DMS 273 (cell line): ENCODE measurements at regions not wholly inside any gene's neighbourhood (a gene's known extent, or its start where the extent isn't known, plus 50 kb on each side); places are given as distances from the start of the nearest gene placed in this dataset.

ENCODE experiments used
- DNase-seq: peaks from one replicate; lab custom pipeline; 2025; ENCODE audit not compliant: unreplicated experiment; lab: John Stamatoyannopoulos, UW

- DNase-seq: no peak
Measured at GRCh38 chr21:27314131-27314530, 347.2 kb upstream of the ADAMTS5 start.

- no peak for DNase-seq
Measured at GRCh38 chr21:27306791-27307775, 340.2 kb upstream of the ADAMTS5 start.

GRCh38 chr21:27306206-27306605 is 339.3 kb upstream of the ADAMTS5 start:
- DNase-seq: no peak

- DNase-seq: no peak
Measured at GRCh38 chr21:27301220-27301619, 334.3 kb upstream of the ADAMTS5 start.

GRCh38 chr21:27300770-27301169 is 333.9 kb upstream of the ADAMTS5 start:
- DNase-seq: no peak

- DNase-seq: no peak
Measured at GRCh38 chr21:27298465-27298864, 331.6 kb upstream of the ADAMTS5 start.

- no peak for DNase-seq
Measured at GRCh38 chr21:27293239-27293638, 326.4 kb upstream of the ADAMTS5 start.

- DNase-seq: no peak
Measured at GRCh38 chr21:27292783-27293182, 325.9 kb upstream of the ADAMTS5 start.

GRCh38 chr21:27292229-27292628 is 325.3 kb upstream of the ADAMTS5 start:
- DNase-seq: no peak

- no peak for DNase-seq
Measured at GRCh38 chr21:27291006-27291405, 324.1 kb upstream of the ADAMTS5 start.

- no peak for DNase-seq
Measured at GRCh38 chr21:27290028-27290427, 323.1 kb upstream of the ADAMTS5 start.

GRCh38 chr21:27286760-27287159 is 319.9 kb upstream of the ADAMTS5 start:
- DNase-seq: no peak

GRCh38 chr21:27277110-27277509 is 310.2 kb upstream of the ADAMTS5 start:
- DNase-seq: no peak

- DNase-seq: no peak
Measured at GRCh38 chr21:27275294-27275927, 308.5 kb upstream of the ADAMTS5 start.

GRCh38 chr21:27269644-27270043 is 302.8 kb upstream of the ADAMTS5 start:
- DNase-seq: no peak

GRCh38 chr21:27268290-27268689 is 301.4 kb upstream of the ADAMTS5 start:
- DNase-seq: no peak

- no peak for DNase-seq
Measured at GRCh38 chr21:27265949-27266348, 299.1 kb upstream of the ADAMTS5 start.

- DNase-seq: no peak
Measured at GRCh38 chr21:27265492-27265891, 298.6 kb upstream of the ADAMTS5 start.

GRCh38 chr21:27261676-27262075 is 294.8 kb upstream of the ADAMTS5 start:
- no peak for DNase-seq

- no peak for DNase-seq
Measured at GRCh38 chr21:27260728-27261127, 293.8 kb upstream of the ADAMTS5 start.

GRCh38 chr21:27258742-27259448 is 292.0 kb upstream of the ADAMTS5 start:
- DNase-seq: no peak
